Thyroid gland (tissue), 4 donors: ENCODE measurements at regions not wholly inside any gene's neighbourhood (a gene's known extent, or its start where the extent isn't known, plus 50 kb on each side); places are given as distances from the start of the nearest gene placed in this dataset.

Experiments used
- DNase-seq, 2 donors: peaks; one replicate each; pipeline ENCODE4 v3.0.0-alpha.2; 2019
- H3K27ac ChIP-seq, 3 donors: fragments of 200-600 bp; sonication (generic); 1 replicate in 2 of 3; 2 replicates in 1 of 3; pipeline ENCODE4 v1.5.1; 2016 to 2019; ENCODE audit warnings: mild to moderate bottlenecking in 1 of 3, moderate library complexity in 1 of 3
- H3K27me3 ChIP-seq: fragments of 200-600 bp; sonication (generic); one replicate; pipeline ENCODE4 v1.5.1; 2019
- H3K36me3 ChIP-seq, 2 donors: fragments of 200-600 bp; sonication (generic); one replicate each; pipeline ENCODE4 v1.5.1; 2016 to 2019
- H3K4me1 ChIP-seq, 2 donors: fragments of 200-600 bp; sonication (generic); one replicate each; pipeline ENCODE4 v1.5.1; 2017 to 2019
- H3K4me3 ChIP-seq, 3 donors: fragments of 200-600 bp; sonication (generic); replicated peaks in 1 of 3; 1 replicate in 2 of 3; 2 replicates in 1 of 3; pipeline ENCODE4 v1.5.1; 2016; ENCODE audit warnings: mild to moderate bottlenecking in 1 of 3
- H3K9me3 ChIP-seq: fragments of 200-600 bp; sonication (generic); one replicate; pipeline ENCODE4 v1.5.1; 2017
- CTCF ChIP-seq, 6 experiments: fragments of 200-600 bp in 3 of 6; fragments of 450-650 bp in 3 of 6; sonication (generic) in 3 of 6; IDR thresholded peaks; one replicate each; pipeline ENCODE4 v1.5.1; 2016 to 2019; ENCODE audit warnings: antibody characterized with exemption in 6 of 6, mild to moderate bottlenecking in 2 of 6, inconsistent platforms in 1 of 6, moderate library complexity in 1 of 6
- POLR2A ChIP-seq, 2 donors: fragments of 450-650 bp; IDR thresholded peaks; one replicate each; pipeline ENCODE4 v1.6.1; 2017; ENCODE audit warnings: antibody characterized with exemption in 2 of 2, mild to moderate bottlenecking in 2 of 2, moderate library complexity in 1 of 2
- WGBS, 2 donors: methylation state at CpG; one replicate each; pipeline ENCODE4 v1.1.5; 2017; 5-methylcytosine and 5-hydroxymethylcytosine counted together
- intact Hi-C: fragments of 100-400 bp; cut with DNase I; formaldehyde crosslinking; loops from one replicate; pipeline ENCODE4 v1.15.1; 2023

DNA sequence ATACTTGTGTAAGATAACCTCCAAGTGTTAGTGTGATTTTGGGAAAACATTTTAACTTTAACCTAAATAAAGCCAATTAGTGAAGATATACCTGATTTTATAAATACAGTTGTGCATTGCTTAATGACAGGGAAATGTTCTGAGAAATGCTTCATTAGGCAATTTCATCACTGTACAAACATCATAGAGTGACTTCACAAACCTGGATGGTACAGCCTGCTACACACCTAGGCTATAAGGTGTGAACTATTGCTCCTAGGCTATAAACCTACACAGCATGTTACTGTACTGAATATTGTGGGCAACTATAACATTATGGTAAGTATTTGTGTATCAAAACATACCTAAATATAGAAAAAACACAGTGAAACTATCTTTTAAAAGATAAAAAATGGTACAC lies 166.8 kb upstream of the TARS1 start:
- H3K27ac ChIP-seq: no peak overlapping the region
- no peaks in the 10 kb centered on the region for H3K27me3 ChIP-seq
- H3K9me3 ChIP-seq: no peaks in the 10 kb centered on the region
- H3K4me3 ChIP-seq: no peak overlapping the region
- TF ChIP-seq CTCF (IDR thresholded peaks at IDR 0.05) (no peak), POLR2A (IDR thresholded peaks at IDR 0.05) (no peak)
- no peaks in the 10 kb centered on the region for H3K36me3 ChIP-seq
- intact Hi-C loops: no loop called here
- peaks cover 0 to 15% of the 10 kb centered on the region in 2 donors for H3K4me1 ChIP-seq
- no peak for DNase-seq

GRCh38 chr5:33275391-33275790 lies 165.4 kb upstream of the TARS1 start:
- no peak overlapping the region for H3K4me3 ChIP-seq
- DNase-seq: no peak
- peaks cover 0 to 15% of the 10 kb centered on the region in 2 donors for H3K4me1 ChIP-seq
- H3K27me3 ChIP-seq: no peaks in the 10 kb centered on the region
- TF ChIP-seq CTCF (IDR thresholded peaks at IDR 0.05): no peak
- TF ChIP-seq POLR2A (IDR thresholded peaks at IDR 0.05): no peak
- intact Hi-C loops: no loop called here
- no peaks in the 10 kb centered on the region for H3K9me3 ChIP-seq
- H3K27ac ChIP-seq: no peak overlapping the region
- no peaks in the 10 kb centered on the region for H3K36me3 ChIP-seq
- WGBS, 2 donors: 60 to 73% methylated on average over 3 of the region's 3 CpGs

GRCh38 chr5:33275921-33276627 lies 164.7 kb upstream of the TARS1 start:
- WGBS, 2 donors: 65 to 72% methylated on average over 5 of the region's 5 CpGs

DNA sequence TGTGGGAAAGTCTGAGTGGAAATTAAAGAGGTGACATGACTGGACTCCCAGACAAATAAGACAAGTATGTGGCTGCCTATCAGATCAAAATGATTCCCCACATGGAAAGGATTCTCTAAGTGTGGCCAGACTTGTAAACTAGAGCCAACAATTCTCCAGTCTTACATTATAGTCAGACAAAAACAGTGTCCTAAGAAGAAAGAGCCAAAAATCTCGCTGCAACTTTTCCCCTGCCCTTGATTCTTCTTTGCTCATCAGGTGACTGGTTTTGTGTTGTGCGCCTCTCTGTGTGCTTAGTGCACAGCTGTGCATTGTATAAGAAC lies 164.2 kb upstream of the TARS1 start:
- WGBS, 2 donors: 68 to 83% methylated on average over 2 of the region's 2 CpGs
- Histone ChIP-seq H3K36me3 (no peaks in the 10 kb centered on the region), H3K9me3 (no peaks in the 10 kb centered on the region), H3K4me1 (peaks cover 0 to 15% of the 10 kb centered on the region in 2 donors), H3K27me3 (no peaks in the 10 kb centered on the region), H3K27ac (no peak overlapping the region), H3K4me3 (no peak overlapping the region)
- TF ChIP-seq POLR2A (IDR thresholded peaks at IDR 0.05): no peak
- no peak for TF ChIP-seq CTCF (IDR thresholded peaks at IDR 0.05)
- intact Hi-C loops: no loop called here
- no peak for DNase-seq

More at GRCh38 chr5:33275921-33276627, 164.7 kb upstream of the TARS1 start:
- H3K36me3 ChIP-seq: no peaks in the 10 kb centered on the region
- H3K9me3 ChIP-seq: no peaks in the 10 kb centered on the region
- H3K27me3 ChIP-seq: no peaks in the 10 kb centered on the region
- DNase-seq: no peak
- intact Hi-C loops: no loop called here
- TF ChIP-seq POLR2A (IDR thresholded peaks at IDR 0.05) (no peak), CTCF (IDR thresholded peaks at IDR 0.05) (no peak)
- H3K4me3 ChIP-seq: no peak overlapping the region
- H3K27ac ChIP-seq: no peak overlapping the region
- H3K4me1 ChIP-seq: peaks cover 0 to 15% of the 10 kb centered on the region in 2 donors

- no peaks in the 10 kb centered on the region for H3K27me3 ChIP-seq
- intact Hi-C loops: no loop called here
- H3K27ac ChIP-seq: no peak overlapping the region
- WGBS, 2 donors: 67 to 75% methylated on average over 3 of the region's 3 CpGs
- peaks cover 0 to 15% of the 10 kb centered on the region in 2 donors for H3K4me1 ChIP-seq
- H3K9me3 ChIP-seq: no peaks in the 10 kb centered on the region
- no peak for DNase-seq
- no peak overlapping the region for H3K4me3 ChIP-seq
- TF ChIP-seq POLR2A (IDR thresholded peaks at IDR 0.05) (no peak), CTCF (IDR thresholded peaks at IDR 0.05) (no peak)
- H3K36me3 ChIP-seq: no peaks in the 10 kb centered on the region
Measured at GRCh38 chr5:33277061-33277650, 163.6 kb upstream of the TARS1 start.
